ENCODE measurements at regions not wholly inside any gene's neighbourhood (a gene's known extent, or its start where the extent isn't known, plus 50 kb on each side); places are given as distances from the start of the nearest gene placed in this dataset.

DNA sequence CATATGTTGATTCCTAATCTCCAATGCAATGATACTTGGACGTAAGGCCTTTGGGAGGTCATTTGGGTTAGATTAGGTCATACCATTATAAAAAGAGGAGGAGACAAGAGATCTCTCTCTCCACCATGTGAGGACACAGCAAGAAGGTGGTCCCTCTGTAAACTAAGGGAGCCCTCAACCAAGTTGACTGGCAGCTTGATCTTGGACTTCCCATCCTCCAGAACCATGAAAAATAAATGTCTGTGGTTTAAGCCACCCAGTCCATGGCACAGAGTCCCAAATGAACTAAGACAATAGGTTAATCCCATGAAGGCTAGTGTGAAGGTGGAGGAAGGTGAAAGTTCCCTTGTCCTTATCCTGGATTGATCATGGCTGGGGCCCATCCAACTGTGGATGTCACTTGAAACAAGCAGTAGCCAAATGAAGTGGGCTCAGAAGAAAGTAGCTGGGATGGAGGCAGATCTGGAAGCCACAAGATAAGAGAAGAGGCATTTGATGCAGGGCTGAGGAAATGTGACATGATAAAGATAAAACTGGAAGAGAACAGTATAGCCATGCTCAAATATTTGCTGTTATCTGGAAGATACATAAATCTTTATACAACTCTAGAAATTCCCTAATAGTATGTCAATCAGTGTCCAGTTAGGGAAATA, 99.9 kb downstream of the BANF2 start:
- Histone ChIP-seq H3K27me3 (no peaks in the 10 kb centered on the region), H3K4me1 (peaks cover 17% of the 10 kb centered on the region), H3K36me3 (no peaks in the 10 kb centered on the region), H3K4me3 (no peak overlapping the region), H3K9me3 (no peaks in the 10 kb centered on the region), H3K27ac (no peak overlapping the region)
- DNase-seq (ENCODE audit: low spot score in 2 of 2) = no peak
- WGBS = 84% methylated on average over 1 of the region's 1 CpG
- TF ChIP-seq CTCF (IDR thresholded peaks at IDR 0.05) = no peak

- H3K36me3 ChIP-seq = no peaks in the 10 kb centered on the region
- DNase-seq (ENCODE audit: low spot score in 2 of 2) = no peak
- no peak overlapping the region for H3K27ac ChIP-seq
- TF ChIP-seq CTCF (IDR thresholded peaks at IDR 0.05) (no peak), POLR2AphosphoS5 (IDR thresholded peaks at IDR 0.05) (no peak), POLR2A (IDR thresholded peaks at IDR 0.05) (no peak), EP300 (IDR thresholded peaks at IDR 0.05) (no peak)
- peaks cover 20% of the 10 kb centered on the region for H3K4me1 ChIP-seq
- H3K4me3 ChIP-seq = no peak overlapping the region
- H3K27me3 ChIP-seq = no peaks in the 10 kb centered on the region
- no peaks in the 10 kb centered on the region for H3K9me3 ChIP-seq
- 74% methylated on average over 1 of the region's 1 CpG for WGBS
These were observed 98.8 kb downstream of the BANF2 start for GRCh38 chr20:17798601-17799000.

GRCh38 chr20:17797579-17797978, 97.8 kb downstream of the BANF2 start:
- H3K4me1 ChIP-seq = peaks cover 20% of the 10 kb centered on the region
- no peaks in the 10 kb centered on the region for H3K9me3 ChIP-seq
- no peak overlapping the region for H3K27ac ChIP-seq
- H3K4me3 ChIP-seq = no peak overlapping the region
- H3K27me3 ChIP-seq = no peaks in the 10 kb centered on the region
- DNase-seq (ENCODE audit: low spot score in 2 of 2) = no peak
- TF ChIP-seq POLR2A (IDR thresholded peaks at IDR 0.05) (no peak), CTCF (IDR thresholded peaks at IDR 0.05) (no peak), EP300 (IDR thresholded peaks at IDR 0.05) (no peak), POLR2AphosphoS5 (IDR thresholded peaks at IDR 0.05) (no peak)
- 83% methylated on average over 4 of the region's 4 CpGs for WGBS
- H3K36me3 ChIP-seq = no peaks in the 10 kb centered on the region

DNA sequence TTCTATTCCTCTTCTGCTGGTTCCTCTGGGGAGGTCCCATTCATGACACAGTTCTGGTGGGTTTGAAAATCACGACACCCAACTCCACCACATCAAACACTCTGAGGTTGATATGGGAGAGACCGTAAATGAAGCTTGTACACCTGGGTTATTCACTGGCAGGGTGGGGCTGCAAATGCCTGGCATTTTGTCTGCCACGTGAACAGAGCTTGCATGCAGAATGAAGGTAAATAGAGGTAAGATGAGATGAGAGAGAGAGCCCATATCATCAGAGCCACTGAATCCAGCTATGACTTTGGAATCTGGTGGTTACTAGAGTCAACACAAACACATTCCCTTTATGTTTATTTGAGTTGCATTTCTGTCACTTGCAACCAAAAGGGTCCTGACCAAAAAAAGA, 97.4 kb downstream of the BANF2 start:
- Histone ChIP-seq H3K36me3 (no peaks in the 10 kb centered on the region), H3K4me1 (peaks cover 20% of the 10 kb centered on the region), H3K27ac (no peak overlapping the region), H3K9me3 (no peaks in the 10 kb centered on the region), H3K4me3 (no peak overlapping the region), H3K27me3 (no peaks in the 10 kb centered on the region)
- TF ChIP-seq POLR2A (IDR thresholded peaks at IDR 0.05) (no peak), CTCF (IDR thresholded peaks at IDR 0.05) (no peak), EP300 (IDR thresholded peaks at IDR 0.05) (no peak), POLR2AphosphoS5 (IDR thresholded peaks at IDR 0.05) (no peak)
- no peak for DNase-seq (ENCODE audit: low spot score in 2 of 2)
- WGBS = 74% methylated on average over 3 of the region's 3 CpGs

DNA sequence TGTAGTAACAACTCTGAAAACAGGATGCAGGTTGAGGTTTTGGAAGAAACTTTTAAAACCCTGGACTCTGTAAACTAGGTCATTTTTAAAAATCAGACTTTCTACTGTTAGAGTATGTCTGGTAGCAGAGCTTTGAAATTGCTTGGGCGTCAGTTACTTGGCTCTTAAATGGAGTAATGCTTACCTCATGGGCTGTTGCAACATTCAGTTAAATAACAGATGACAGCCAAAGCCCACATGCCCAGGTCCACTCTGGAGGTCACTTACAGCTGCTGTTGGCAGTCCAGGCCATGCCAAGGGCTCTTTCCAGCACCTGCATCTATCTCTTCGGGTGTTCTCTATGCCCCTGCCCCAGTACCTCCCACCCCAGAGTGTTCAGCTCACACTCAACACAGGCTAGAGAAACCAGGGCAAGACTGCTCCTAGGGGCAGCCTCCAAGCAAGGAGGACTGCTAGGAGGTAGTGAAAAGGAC, 96.4 kb downstream of the BANF2 start:
- peak in 1 of 2 donors; percentile 68 for DNase-seq (ENCODE audit: low spot score in 2 of 2)
- no peaks in the 10 kb centered on the region for H3K9me3 ChIP-seq
- no peaks in the 10 kb centered on the region for H3K27me3 ChIP-seq
- H3K36me3 ChIP-seq = no peaks in the 10 kb centered on the region
- peak in 1 of 3 donors; percentile 50 for TF ChIP-seq POLR2AphosphoS5 (IDR thresholded peaks at IDR 0.05)
- TF ChIP-seq POLR2A (IDR thresholded peaks at IDR 0.05) = no peak
- WGBS = 50% methylated on average over 2 of the region's 2 CpGs
- H3K4me3 ChIP-seq = no peak overlapping the region
- H3K27ac ChIP-seq = peak overlapping the region; percentile 65
- H3K4me1 ChIP-seq = peaks cover 20% of the 10 kb centered on the region

Measured in suprapubic skin (tissue), 4 donors.